ENCODE measurements at regions not wholly inside any gene's neighbourhood (a gene's known extent, or its start where the extent isn't known, plus 50 kb on each side); places are given as distances from the start of the nearest gene placed in this dataset.

DNA sequence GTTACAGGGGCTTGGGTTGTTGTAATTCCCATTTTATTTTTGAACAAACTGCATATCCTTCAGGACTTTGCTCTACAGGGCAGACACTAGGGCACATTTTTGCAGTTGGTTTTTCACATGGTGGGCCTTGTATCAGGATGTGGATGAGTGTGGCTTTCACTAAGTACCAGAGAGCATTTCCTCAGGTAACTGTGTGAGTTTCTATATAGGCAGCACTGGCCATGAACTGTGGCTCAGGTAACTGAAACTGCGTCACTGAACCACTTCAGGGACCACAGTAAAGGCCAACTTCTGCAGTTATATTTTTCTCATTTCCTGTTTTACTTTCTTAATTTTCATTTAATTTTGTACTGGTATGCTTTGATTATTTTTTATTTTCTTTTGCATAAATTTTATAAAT lies 166.5 kb downstream of the ZNF486 start:
- TF ChIP-seq, protein P1, sequence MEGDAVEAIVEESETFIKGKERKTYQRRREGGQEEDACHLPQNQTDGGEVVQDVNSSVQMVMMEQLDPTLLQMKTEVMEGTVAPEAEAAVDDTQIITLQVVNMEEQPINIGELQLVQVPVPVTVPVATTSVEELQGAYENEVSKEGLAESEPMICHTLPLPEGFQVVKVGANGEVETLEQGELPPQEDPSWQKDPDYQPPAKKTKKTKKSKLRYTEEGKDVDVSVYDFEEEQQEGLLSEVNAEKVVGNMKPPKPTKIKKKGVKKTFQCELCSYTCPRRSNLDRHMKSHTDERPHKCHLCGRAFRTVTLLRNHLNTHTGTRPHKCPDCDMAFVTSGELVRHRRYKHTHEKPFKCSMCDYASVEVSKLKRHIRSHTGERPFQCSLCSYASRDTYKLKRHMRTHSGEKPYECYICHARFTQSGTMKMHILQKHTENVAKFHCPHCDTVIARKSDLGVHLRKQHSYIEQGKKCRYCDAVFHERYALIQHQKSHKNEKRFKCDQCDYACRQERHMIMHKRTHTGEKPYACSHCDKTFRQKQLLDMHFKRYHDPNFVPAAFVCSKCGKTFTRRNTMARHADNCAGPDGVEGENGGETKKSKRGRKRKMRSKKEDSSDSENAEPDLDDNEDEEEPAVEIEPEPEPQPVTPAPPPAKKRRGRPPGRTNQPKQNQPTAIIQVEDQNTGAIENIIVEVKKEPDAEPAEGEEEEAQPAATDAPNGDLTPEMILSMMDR (IDR thresholded peaks at IDR 0.05): no peak
- no peak for TF ChIP-seq POLR2AphosphoS5 (IDR thresholded peaks at IDR 0.05)
